GM18508 (cell line): ENCODE measurements at regions not wholly inside any gene's neighbourhood (a gene's known extent, or its start where the extent isn't known, plus 50 kb on each side); places are given as distances from the start of the nearest gene placed in this dataset.
"Not testable (repeated sequence)": the region's sequence is repeated elsewhere in the genome, so short reads cannot be mapped to it uniquely, and the experiment has no call there.

Source experiments
- ATAC-seq: cut with Tn5 transposase; IDR thresholded peaks from one replicate; pipeline ENCODE4 v1.9.1; 2021; ENCODE audit warnings: moderate number of reproducible peaks; ENCODE audit not compliant: insufficient read depth, unreplicated experiment

GRCh38 chr11:37858806-37859537 lies 1260.9 kb upstream of the RAG2 start:
- not testable (repeated sequence) for ATAC-seq

GRCh38 chr11:37858398-37858797 lies 1260.4 kb upstream of the RAG2 start:
- ATAC-seq: no peak

- no peak for ATAC-seq
Measured at GRCh38 chr11:37857726-37858125, 1259.7 kb upstream of the RAG2 start.

GRCh38 chr11:37849706-37850105 lies 1251.7 kb upstream of the RAG2 start:
- no peak for ATAC-seq

GRCh38 chr11:37843603-37844002 lies 1245.6 kb upstream of the RAG2 start:
- no peak for ATAC-seq

GRCh38 chr11:37841016-37841415 lies 1243.0 kb upstream of the RAG2 start:
- ATAC-seq: no peak

- not testable (repeated sequence) for ATAC-seq
Measured at GRCh38 chr11:37840345-37840744, 1242.3 kb upstream of the RAG2 start.

GRCh38 chr11:37830529-37830928 lies 1232.5 kb upstream of the RAG2 start:
- no peak for ATAC-seq

- ATAC-seq: no peak
Measured at GRCh38 chr11:37817727-37818270, 1219.8 kb upstream of the RAG2 start.

- no peak for ATAC-seq
Measured at GRCh38 chr11:37812281-37812880, 1214.3 kb upstream of the RAG2 start.

- ATAC-seq: no peak
Measured at GRCh38 chr11:37811349-37811748, 1213.3 kb upstream of the RAG2 start.

- no peak for ATAC-seq
Measured at GRCh38 chr11:37804666-37805065, 1206.6 kb upstream of the RAG2 start.

- no peak for ATAC-seq
Measured at GRCh38 chr11:37788141-37788877, 1190.3 kb upstream of the RAG2 start.

- no peak for ATAC-seq
Measured at GRCh38 chr11:37786214-37786755, 1188.2 kb upstream of the RAG2 start.

- no peak for ATAC-seq
Measured at GRCh38 chr11:37774441-37774840, 1176.4 kb upstream of the RAG2 start.

- ATAC-seq: no peak
Measured at GRCh38 chr11:37770145-37770544, 1172.1 kb upstream of the RAG2 start.

- ATAC-seq: no peak
Measured at GRCh38 chr11:37762079-37762478, 1164.0 kb upstream of the RAG2 start.

- ATAC-seq: no peak
Measured at GRCh38 chr11:37755521-37755920, 1157.5 kb upstream of the RAG2 start.

GRCh38 chr11:37748641-37749040 lies 1150.6 kb upstream of the RAG2 start:
- ATAC-seq: no peak

GRCh38 chr11:37747121-37747520 lies 1149.1 kb upstream of the RAG2 start:
- ATAC-seq: no peak

GRCh38 chr11:37727371-37727770 lies 1129.3 kb upstream of the RAG2 start:
- no peak for ATAC-seq
